SK-N-SH (cell line): ENCODE measurements at regions not wholly inside any gene's neighbourhood (a gene's known extent, or its start where the extent isn't known, plus 50 kb on each side); places are given as distances from the start of the nearest gene placed in this dataset.
A peak's percentile ranks its signal among the peaks of the same experiment; 100 is the strongest.

Experiments used
- GATA2 ChIP-seq: sonication (generic); formaldehyde crosslinking; IDR thresholded peaks from 2 replicates; pipeline ENCODE4 v1.5.0; 2020; ENCODE audit warnings: mild to moderate bottlenecking, missing genetic modification reagents
- MAX ChIP-seq: IDR thresholded peaks from 2 replicates; pipeline ENCODE4 v1.4.0; 2012; ENCODE audit warnings: low read depth
- POLR2AphosphoS5 ChIP-seq: IDR thresholded peaks from 2 replicates; pipeline ENCODE4 v1.6.1; 2012; ENCODE audit warnings: low read depth, low read length
- RAD21 ChIP-seq: IDR thresholded peaks from 2 replicates; pipeline ENCODE4 v1.6.1; 2012; ENCODE audit warnings: mild to moderate bottlenecking, low read length
- RFX5 ChIP-seq: IDR thresholded peaks from 2 replicates; pipeline ENCODE4 v1.6.1; 2012; ENCODE audit warnings: mild to moderate bottlenecking, improper control_type of control experiment, low read length
- SIN3A ChIP-seq: IDR thresholded peaks from 2 replicates; pipeline ENCODE4 v1.6.1; 2012; ENCODE audit warnings: low read depth, mild to moderate bottlenecking, low read length, moderate library complexity, borderline replicate concordance
- TF ChIP-seq, protein P1 (sequence below): fragments of 200-600 bp; sonication (generic); IDR thresholded peaks from 2 replicates; pipeline ENCODE4 v1.6.1; 2017; ENCODE audit warnings: antibody characterized with exemption, mild to moderate bottlenecking, moderate library complexity

DNA sequence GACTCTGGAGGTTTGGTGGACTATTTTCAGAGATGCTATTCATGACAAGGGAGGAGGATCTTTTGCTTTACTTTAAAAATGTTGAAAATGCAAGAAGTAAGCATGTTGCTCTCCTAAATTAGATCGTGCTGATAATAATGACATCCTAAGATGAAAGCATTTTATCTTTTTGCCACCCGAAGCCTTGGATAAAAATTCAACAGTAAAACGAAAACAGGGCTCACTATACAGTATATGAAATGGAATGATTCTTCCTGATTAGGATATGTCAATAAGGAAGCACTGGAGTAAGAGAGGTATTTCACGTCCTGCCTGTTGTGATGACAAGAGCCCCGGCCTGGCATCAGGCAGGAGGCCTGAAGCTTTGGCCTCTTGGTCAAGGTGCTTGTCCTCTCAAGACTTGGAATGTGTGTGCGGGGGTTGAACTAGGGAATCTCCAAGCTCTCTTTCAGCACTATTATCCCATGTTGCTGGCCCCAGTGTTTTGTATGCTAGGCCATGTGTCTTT lies 306.0 kb downstream of the MTX2 start:
- TF ChIP-seq MAX (no peak), RAD21 (no peak), GATA2 (CRISPR knock-in tag) (0 out of 2 replicates have a peak, but pooled peaks have one; percentile 5), RFX5 (no peak), SIN3A (no peak), POLR2AphosphoS5 (no peak)
- TF ChIP-seq, protein P1, sequence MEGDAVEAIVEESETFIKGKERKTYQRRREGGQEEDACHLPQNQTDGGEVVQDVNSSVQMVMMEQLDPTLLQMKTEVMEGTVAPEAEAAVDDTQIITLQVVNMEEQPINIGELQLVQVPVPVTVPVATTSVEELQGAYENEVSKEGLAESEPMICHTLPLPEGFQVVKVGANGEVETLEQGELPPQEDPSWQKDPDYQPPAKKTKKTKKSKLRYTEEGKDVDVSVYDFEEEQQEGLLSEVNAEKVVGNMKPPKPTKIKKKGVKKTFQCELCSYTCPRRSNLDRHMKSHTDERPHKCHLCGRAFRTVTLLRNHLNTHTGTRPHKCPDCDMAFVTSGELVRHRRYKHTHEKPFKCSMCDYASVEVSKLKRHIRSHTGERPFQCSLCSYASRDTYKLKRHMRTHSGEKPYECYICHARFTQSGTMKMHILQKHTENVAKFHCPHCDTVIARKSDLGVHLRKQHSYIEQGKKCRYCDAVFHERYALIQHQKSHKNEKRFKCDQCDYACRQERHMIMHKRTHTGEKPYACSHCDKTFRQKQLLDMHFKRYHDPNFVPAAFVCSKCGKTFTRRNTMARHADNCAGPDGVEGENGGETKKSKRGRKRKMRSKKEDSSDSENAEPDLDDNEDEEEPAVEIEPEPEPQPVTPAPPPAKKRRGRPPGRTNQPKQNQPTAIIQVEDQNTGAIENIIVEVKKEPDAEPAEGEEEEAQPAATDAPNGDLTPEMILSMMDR = no peak
